ENCODE measurements at regions not wholly inside any gene's neighbourhood (a gene's known extent, or its start where the extent isn't known, plus 50 kb on each side); places are given as distances from the start of the nearest gene placed in this dataset.

GRCh38 chr14:26067341-26067740 lies 530.5 kb downstream of the NOVA1 start:
- CTCF ChIA-PET = no interaction called here

GRCh38 chr14:26056036-26056616 lies 541.7 kb downstream of the NOVA1 start:
- H3K9me3 ChIP-seq = no peaks in the 10 kb centered on the region
- no peaks in the 10 kb centered on the region for H3K27me3 Mint-ChIP-seq
- DNase-seq (no peak), ATAC-seq (replicated peaks in 1 of 4) (no peak)
- H3K36me3 Mint-ChIP-seq = no peaks in the 10 kb centered on the region
- H3K9me3 Mint-ChIP-seq = peaks cover 11 to 28% (median 23%) of the 10 kb centered on the region in 3 donors
- no peak overlapping the region for H3K27ac ChIP-seq (ENCODE audit: low read length)
- ChIA-PET POLR2A (no interaction called here), CTCF (no interaction called here)
- H3K4me3 ChIP-seq (ENCODE audit: control insufficient read depth in 1 of 2, extremely low read depth in 1 of 2, low read length in 1 of 2) = no peak overlapping the region
- no peaks in the 10 kb centered on the region for H3K4me1 ChIP-seq (ENCODE audit: control insufficient read depth in 1 of 2, extremely low read depth in 1 of 2, insufficient read depth in 2 of 2, low read length in 2 of 2)
- WGBS (ENCODE audit: insufficient coverage) = no CpG with 5 or more reads among the region's 6 CpGs
- no peak overlapping the region for H3K4me3 Mint-ChIP-seq
- no peaks in the 10 kb centered on the region for H3K36me3 ChIP-seq (ENCODE audit: control insufficient read depth in 2 of 2, extremely low read depth in 1 of 2, insufficient read depth in 1 of 2, low read length in 1 of 2)
- H3K27me3 ChIP-seq (replicated peaks in 1 of 2; ENCODE audit: control insufficient read depth in 2 of 2, extremely low read depth in 1 of 2, insufficient read depth in 2 of 2, low read length in 1 of 2) = no peaks in the 10 kb centered on the region
- H3K27ac Mint-ChIP-seq = no peak overlapping the region
- H3K4me1 Mint-ChIP-seq = no peaks in the 10 kb centered on the region

More at GRCh38 chr14:26067341-26067740, 530.5 kb downstream of the NOVA1 start:
- H3K27ac ChIP-seq (ENCODE audit: low read length) = no peak overlapping the region
- no peaks in the 10 kb centered on the region for H3K4me1 ChIP-seq (ENCODE audit: control insufficient read depth in 1 of 2, extremely low read depth in 1 of 2, insufficient read depth in 2 of 2, low read length in 2 of 2)
- DNase-seq (no peak), ATAC-seq (replicated peaks in 1 of 4) (no peak)
- Mint-ChIP-seq H3K36me3 (no peaks in the 10 kb centered on the region), H3K4me3 (no peak overlapping the region), H3K4me1 (no peaks in the 10 kb centered on the region), H3K27me3 (no peaks in the 10 kb centered on the region), H3K9me3 (peaks cover 8 to 18% (median 15%) of the 10 kb centered on the region in 3 donors), H3K27ac (no peak overlapping the region)
- no peaks in the 10 kb centered on the region for H3K27me3 ChIP-seq (replicated peaks in 1 of 2; ENCODE audit: control insufficient read depth in 2 of 2, extremely low read depth in 1 of 2, insufficient read depth in 2 of 2, low read length in 1 of 2)
- POLR2A ChIA-PET = no interaction called here
- H3K4me3 ChIP-seq (ENCODE audit: control insufficient read depth in 1 of 2, extremely low read depth in 1 of 2, low read length in 1 of 2) = no peak overlapping the region
- no peaks in the 10 kb centered on the region for H3K36me3 ChIP-seq (ENCODE audit: control insufficient read depth in 2 of 2, extremely low read depth in 1 of 2, insufficient read depth in 1 of 2, low read length in 1 of 2)
- WGBS (ENCODE audit: insufficient coverage) = no CpG with 5 or more reads among the region's 2 CpGs
- no peaks in the 10 kb centered on the region for H3K9me3 ChIP-seq

- Histone ChIP-seq H3K4me1 (ENCODE audit: control insufficient read depth in 1 of 2, extremely low read depth in 1 of 2, insufficient read depth in 2 of 2, low read length in 2 of 2) (no peaks in the 10 kb centered on the region), H3K9me3 (no peaks in the 10 kb centered on the region), H3K4me3 (ENCODE audit: control insufficient read depth in 1 of 2, extremely low read depth in 1 of 2, low read length in 1 of 2) (no peak overlapping the region), H3K27me3 (replicated peaks in 1 of 2; ENCODE audit: control insufficient read depth in 2 of 2, extremely low read depth in 1 of 2, insufficient read depth in 2 of 2, low read length in 1 of 2) (no peaks in the 10 kb centered on the region), H3K27ac (ENCODE audit: low read length) (no peak overlapping the region), H3K36me3 (ENCODE audit: control insufficient read depth in 2 of 2, extremely low read depth in 1 of 2, insufficient read depth in 1 of 2, low read length in 1 of 2) (no peaks in the 10 kb centered on the region)
- POLR2A ChIA-PET = no interaction called here
- no peaks in the 10 kb centered on the region for H3K4me1 Mint-ChIP-seq
- no peaks in the 10 kb centered on the region for H3K36me3 Mint-ChIP-seq
- DNase-seq (no peak), ATAC-seq (replicated peaks in 1 of 4) (no peak)
- CTCF ChIA-PET = no interaction called here
- H3K27ac Mint-ChIP-seq = no peak overlapping the region
- no peaks in the 10 kb centered on the region for H3K27me3 Mint-ChIP-seq
- H3K4me3 Mint-ChIP-seq = no peak overlapping the region
- peaks cover 16 to 20% (median 18%) of the 10 kb centered on the region in 3 donors for H3K9me3 Mint-ChIP-seq
Observed at GRCh38 chr14:26032348-26032747, 565.5 kb downstream of the NOVA1 start.

GRCh38 chr14:26026384-26026783 lies 571.4 kb downstream of the NOVA1 start:
- Mint-ChIP-seq H3K9me3 (peaks cover 16 to 20% (median 19%) of the 10 kb centered on the region in 3 donors), H3K4me3 (no peak overlapping the region), H3K4me1 (no peaks in the 10 kb centered on the region), H3K27ac (no peak overlapping the region), H3K27me3 (no peaks in the 10 kb centered on the region), H3K36me3 (no peaks in the 10 kb centered on the region)
- no peaks in the 10 kb centered on the region for H3K36me3 ChIP-seq (ENCODE audit: control insufficient read depth in 2 of 2, extremely low read depth in 1 of 2, insufficient read depth in 1 of 2, low read length in 1 of 2)
- H3K4me3 ChIP-seq (ENCODE audit: control insufficient read depth in 1 of 2, extremely low read depth in 1 of 2, low read length in 1 of 2) = no peak overlapping the region
- CTCF ChIA-PET = no interaction called here
- POLR2A ChIA-PET = no interaction called here
- H3K9me3 ChIP-seq = no peaks in the 10 kb centered on the region
- H3K27ac ChIP-seq (ENCODE audit: low read length) = no peak overlapping the region
- no peaks in the 10 kb centered on the region for H3K4me1 ChIP-seq (ENCODE audit: control insufficient read depth in 1 of 2, extremely low read depth in 1 of 2, insufficient read depth in 2 of 2, low read length in 2 of 2)
- DNase-seq = no peak
- ATAC-seq (replicated peaks in 1 of 4) = no peak
- H3K27me3 ChIP-seq (replicated peaks in 1 of 2; ENCODE audit: control insufficient read depth in 2 of 2, extremely low read depth in 1 of 2, insufficient read depth in 2 of 2, low read length in 1 of 2) = no peaks in the 10 kb centered on the region
- no CpG with 5 or more reads among the region's 3 CpGs for WGBS (ENCODE audit: insufficient coverage)

- CTCF ChIA-PET = no interaction called here
- Histone ChIP-seq H3K9me3 (no peaks in the 10 kb centered on the region), H3K27me3 (replicated peaks in 1 of 2; ENCODE audit: control insufficient read depth in 2 of 2, extremely low read depth in 1 of 2, insufficient read depth in 2 of 2, low read length in 1 of 2) (no peaks in the 10 kb centered on the region), H3K4me1 (ENCODE audit: control insufficient read depth in 1 of 2, extremely low read depth in 1 of 2, insufficient read depth in 2 of 2, low read length in 2 of 2) (no peaks in the 10 kb centered on the region), H3K27ac (ENCODE audit: low read length) (no peak overlapping the region), H3K36me3 (ENCODE audit: control insufficient read depth in 2 of 2, extremely low read depth in 1 of 2, insufficient read depth in 1 of 2, low read length in 1 of 2) (no peaks in the 10 kb centered on the region), H3K4me3 (ENCODE audit: control insufficient read depth in 1 of 2, extremely low read depth in 1 of 2, low read length in 1 of 2) (no peak overlapping the region)
- POLR2A ChIA-PET = no interaction called here
- DNase-seq = no peak
- 17% methylated on average over 1 of the region's 4 CpGs for WGBS (ENCODE audit: insufficient coverage)
- Mint-ChIP-seq H3K4me3 (no peak overlapping the region), H3K36me3 (no peaks in the 10 kb centered on the region), H3K27ac (no peak overlapping the region), H3K4me1 (no peaks in the 10 kb centered on the region), H3K27me3 (no peaks in the 10 kb centered on the region), H3K9me3 (peaks cover 15 to 22% (median 18%) of the 10 kb centered on the region in 3 donors)
- no peak for ATAC-seq (replicated peaks in 1 of 4)
Observed at GRCh38 chr14:26023967-26024366, 573.9 kb downstream of the NOVA1 start.

GRCh38 chr14:26021759-26022158 lies 576.1 kb downstream of the NOVA1 start:
- H3K27ac Mint-ChIP-seq = no peak overlapping the region
- H3K36me3 Mint-ChIP-seq = no peaks in the 10 kb centered on the region
- no peaks in the 10 kb centered on the region for H3K27me3 ChIP-seq (replicated peaks in 1 of 2; ENCODE audit: control insufficient read depth in 2 of 2, extremely low read depth in 1 of 2, insufficient read depth in 2 of 2, low read length in 1 of 2)
- no peaks in the 10 kb centered on the region for H3K4me1 ChIP-seq (ENCODE audit: control insufficient read depth in 1 of 2, extremely low read depth in 1 of 2, insufficient read depth in 2 of 2, low read length in 2 of 2)
- H3K9me3 Mint-ChIP-seq = peaks cover 10 to 22% (median 13%) of the 10 kb centered on the region in 3 donors
- H3K4me3 ChIP-seq (ENCODE audit: control insufficient read depth in 1 of 2, extremely low read depth in 1 of 2, low read length in 1 of 2) = no peak overlapping the region
- no CpG with 5 or more reads among the region's 1 CpG for WGBS (ENCODE audit: insufficient coverage)
- ATAC-seq (replicated peaks in 1 of 4) = no peak
- CTCF ChIA-PET = no interaction called here
- DNase-seq = no peak
- H3K27me3 Mint-ChIP-seq = no peaks in the 10 kb centered on the region
- H3K36me3 ChIP-seq (ENCODE audit: control insufficient read depth in 2 of 2, extremely low read depth in 1 of 2, insufficient read depth in 1 of 2, low read length in 1 of 2) = no peaks in the 10 kb centered on the region
- H3K9me3 ChIP-seq = no peaks in the 10 kb centered on the region
- H3K4me1 Mint-ChIP-seq = no peaks in the 10 kb centered on the region
- H3K27ac ChIP-seq (ENCODE audit: low read length) = no peak overlapping the region
- H3K4me3 Mint-ChIP-seq = no peak overlapping the region
- POLR2A ChIA-PET = no interaction called here

GRCh38 chr14:26017270-26017669 lies 580.6 kb downstream of the NOVA1 start:
- peaks cover 6 to 42% (median 20%) of the 10 kb centered on the region in 3 donors for H3K9me3 Mint-ChIP-seq
- H3K27ac Mint-ChIP-seq = no peak overlapping the region
- WGBS (ENCODE audit: insufficient coverage) = 75% methylated on average over 3 of the region's 4 CpGs
- no peaks in the 10 kb centered on the region for H3K36me3 Mint-ChIP-seq
- Histone ChIP-seq H3K9me3 (no peaks in the 10 kb centered on the region), H3K27ac (ENCODE audit: low read length) (no peak overlapping the region), H3K36me3 (ENCODE audit: control insufficient read depth in 2 of 2, extremely low read depth in 1 of 2, insufficient read depth in 1 of 2, low read length in 1 of 2) (no peaks in the 10 kb centered on the region), H3K4me1 (ENCODE audit: control insufficient read depth in 1 of 2, extremely low read depth in 1 of 2, insufficient read depth in 2 of 2, low read length in 2 of 2) (no peaks in the 10 kb centered on the region), H3K27me3 (replicated peaks in 1 of 2; ENCODE audit: control insufficient read depth in 2 of 2, extremely low read depth in 1 of 2, insufficient read depth in 2 of 2, low read length in 1 of 2) (no peaks in the 10 kb centered on the region), H3K4me3 (ENCODE audit: control insufficient read depth in 1 of 2, extremely low read depth in 1 of 2, low read length in 1 of 2) (no peak overlapping the region)
- H3K27me3 Mint-ChIP-seq = no peaks in the 10 kb centered on the region
- ChIA-PET POLR2A (no interaction called here), CTCF (no interaction called here)
- ATAC-seq (replicated peaks in 1 of 4) (no peak), DNase-seq (no peak)
- no peaks in the 10 kb centered on the region for H3K4me1 Mint-ChIP-seq
- H3K4me3 Mint-ChIP-seq = no peak overlapping the region
